ENCODE measurements at regions not wholly inside any gene's neighbourhood (a gene's known extent, or its start where the extent isn't known, plus 50 kb on each side); places are given as distances from the start of the nearest gene placed in this dataset.
A peak's percentile ranks its signal among the peaks of the same experiment; 100 is the strongest.

DNA sequence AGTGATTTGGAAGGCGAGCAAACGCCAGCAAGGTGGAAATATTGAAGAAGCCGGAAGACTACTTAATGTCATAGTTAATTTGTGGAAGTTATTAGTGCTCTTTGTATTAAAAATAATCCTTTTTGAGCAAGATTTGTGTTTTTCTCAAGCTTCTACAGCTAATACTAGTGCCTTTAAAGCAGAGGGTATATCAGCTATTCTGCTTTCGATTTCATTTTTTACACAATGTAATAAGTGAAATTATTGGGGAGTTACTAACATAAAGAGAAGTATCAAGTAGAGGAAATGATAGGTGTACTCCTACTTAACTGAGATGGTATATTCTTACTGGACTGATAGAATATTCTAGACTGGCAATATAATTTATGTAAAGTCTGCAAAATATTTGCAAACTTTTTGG is 392.4 kb upstream of the DCN start:
- no peak overlapping the region for H3K27ac Mint-ChIP-seq
- TF ChIP-seq, protein P1, sequence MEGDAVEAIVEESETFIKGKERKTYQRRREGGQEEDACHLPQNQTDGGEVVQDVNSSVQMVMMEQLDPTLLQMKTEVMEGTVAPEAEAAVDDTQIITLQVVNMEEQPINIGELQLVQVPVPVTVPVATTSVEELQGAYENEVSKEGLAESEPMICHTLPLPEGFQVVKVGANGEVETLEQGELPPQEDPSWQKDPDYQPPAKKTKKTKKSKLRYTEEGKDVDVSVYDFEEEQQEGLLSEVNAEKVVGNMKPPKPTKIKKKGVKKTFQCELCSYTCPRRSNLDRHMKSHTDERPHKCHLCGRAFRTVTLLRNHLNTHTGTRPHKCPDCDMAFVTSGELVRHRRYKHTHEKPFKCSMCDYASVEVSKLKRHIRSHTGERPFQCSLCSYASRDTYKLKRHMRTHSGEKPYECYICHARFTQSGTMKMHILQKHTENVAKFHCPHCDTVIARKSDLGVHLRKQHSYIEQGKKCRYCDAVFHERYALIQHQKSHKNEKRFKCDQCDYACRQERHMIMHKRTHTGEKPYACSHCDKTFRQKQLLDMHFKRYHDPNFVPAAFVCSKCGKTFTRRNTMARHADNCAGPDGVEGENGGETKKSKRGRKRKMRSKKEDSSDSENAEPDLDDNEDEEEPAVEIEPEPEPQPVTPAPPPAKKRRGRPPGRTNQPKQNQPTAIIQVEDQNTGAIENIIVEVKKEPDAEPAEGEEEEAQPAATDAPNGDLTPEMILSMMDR (IDR thresholded peaks at IDR 0.05), result no peak
- H3K4me3 Mint-ChIP-seq, result no peak overlapping the region
- DNase-seq, result no peak
- no peaks in the 10 kb centered on the region for H3K36me3 Mint-ChIP-seq (ENCODE audit: low read depth)
- H3K4me1 Mint-ChIP-seq, result peaks cover 45% of the 10 kb centered on the region
- no peaks in the 10 kb centered on the region for H3K9me3 Mint-ChIP-seq
- peaks cover 3% of the 10 kb centered on the region for H3K27me3 Mint-ChIP-seq (ENCODE audit: low read depth, poor library complexity)

DNA sequence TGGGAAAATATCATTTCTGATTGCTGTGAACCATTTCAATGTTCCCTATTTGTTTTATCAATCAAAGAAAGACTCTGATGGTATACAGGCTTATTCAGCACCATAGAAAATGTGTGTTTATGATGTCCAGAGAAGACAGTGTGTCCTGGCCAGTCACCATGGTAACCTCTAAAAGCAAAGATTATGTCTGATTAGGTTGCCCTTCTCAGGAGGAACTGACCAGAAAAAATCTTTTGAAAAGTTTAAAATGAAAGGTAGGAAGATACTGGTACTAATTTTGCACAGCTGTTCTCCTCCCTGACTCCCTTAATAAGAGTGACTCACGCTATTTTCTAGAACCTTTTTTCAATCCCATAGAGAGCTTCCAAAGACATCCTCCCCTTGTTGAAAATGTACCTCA is 391.8 kb upstream of the DCN start:
- no peaks in the 10 kb centered on the region for H3K36me3 Mint-ChIP-seq (ENCODE audit: low read depth)
- H3K4me3 Mint-ChIP-seq, result no peak overlapping the region
- peaks cover 44% of the 10 kb centered on the region for H3K4me1 Mint-ChIP-seq
- peaks cover 3% of the 10 kb centered on the region for H3K27me3 Mint-ChIP-seq (ENCODE audit: low read depth, poor library complexity)
- no peak for DNase-seq
- no peak overlapping the region for H3K27ac Mint-ChIP-seq
- H3K9me3 Mint-ChIP-seq, result peaks cover under 1% of the 10 kb centered on the region
- TF ChIP-seq, protein P1 (IDR thresholded peaks at IDR 0.05), result no peak

DNA sequence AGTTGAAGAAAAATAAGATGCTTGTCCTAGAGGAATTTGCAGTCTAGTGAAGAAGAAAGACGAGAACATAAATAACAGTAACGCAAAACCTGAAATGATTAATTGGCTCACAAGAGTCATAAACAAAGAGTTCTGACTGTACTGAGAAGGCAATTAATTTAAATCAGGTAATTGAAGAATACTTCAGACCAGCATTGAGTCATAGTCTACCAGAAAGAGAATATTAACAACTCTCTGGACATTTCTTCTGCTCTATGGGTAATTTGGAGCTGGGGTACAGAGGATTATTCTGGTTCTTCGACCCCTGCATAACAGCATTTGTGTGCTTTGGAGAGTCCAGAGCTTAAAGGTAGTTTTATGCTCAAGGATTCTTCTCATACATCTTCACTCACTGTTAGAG is 390.3 kb upstream of the DCN start:
- Mint-ChIP-seq H3K9me3 (peaks cover 7% of the 10 kb centered on the region), H3K4me3 (no peak overlapping the region), H3K27me3 (ENCODE audit: low read depth, poor library complexity) (no peaks in the 10 kb centered on the region), H3K4me1 (peaks cover 28% of the 10 kb centered on the region), H3K27ac (no peak overlapping the region), H3K36me3 (ENCODE audit: low read depth) (no peaks in the 10 kb centered on the region)
- DNase-seq, result no peak
- TF ChIP-seq, protein P1 (IDR thresholded peaks at IDR 0.05), result no peak

GRCh38 chr12:91567100-91567485 is 384.5 kb upstream of the DCN start:
- TF ChIP-seq, protein P1 (IDR thresholded peaks at IDR 0.05), result no peak
- Mint-ChIP-seq H3K4me3 (no peak overlapping the region), H3K9me3 (peaks cover 7% of the 10 kb centered on the region), H3K27ac (no peak overlapping the region), H3K4me1 (peaks cover 21% of the 10 kb centered on the region), H3K36me3 (ENCODE audit: low read depth) (no peaks in the 10 kb centered on the region), H3K27me3 (ENCODE audit: low read depth, poor library complexity) (peaks cover 4% of the 10 kb centered on the region)
- no peak for DNase-seq

GRCh38 chr12:91566328-91567099 is 383.9 kb upstream of the DCN start:
- no peak for DNase-seq
- Mint-ChIP-seq H3K9me3 (peaks cover 7% of the 10 kb centered on the region), H3K4me1 (peaks cover 19% of the 10 kb centered on the region), H3K27me3 (ENCODE audit: low read depth, poor library complexity) (peaks cover 4% of the 10 kb centered on the region), H3K27ac (peak overlapping the region; percentile 64), H3K36me3 (ENCODE audit: low read depth) (no peaks in the 10 kb centered on the region), H3K4me3 (no peak overlapping the region)
- TF ChIP-seq, protein P1 (IDR thresholded peaks at IDR 0.05), result no peak

- Mint-ChIP-seq H3K27me3 (ENCODE audit: low read depth, poor library complexity) (peaks cover 4% of the 10 kb centered on the region), H3K9me3 (peaks cover 7% of the 10 kb centered on the region), H3K4me1 (peaks cover 19% of the 10 kb centered on the region), H3K4me3 (no peak overlapping the region), H3K27ac (no peak overlapping the region), H3K36me3 (ENCODE audit: low read depth) (no peaks in the 10 kb centered on the region)
- no peak for DNase-seq
- TF ChIP-seq, protein P1 (IDR thresholded peaks at IDR 0.05), result no peak
Observed at GRCh38 chr12:91565846-91566245, 383.2 kb upstream of the DCN start.

Measured in nephron progenitor cell (in vitro differentiated cells).